ENCODE measurements at regions not wholly inside any gene's neighbourhood (a gene's known extent, or its start where the extent isn't known, plus 50 kb on each side); places are given as distances from the start of the nearest gene placed in this dataset.

DNA sequence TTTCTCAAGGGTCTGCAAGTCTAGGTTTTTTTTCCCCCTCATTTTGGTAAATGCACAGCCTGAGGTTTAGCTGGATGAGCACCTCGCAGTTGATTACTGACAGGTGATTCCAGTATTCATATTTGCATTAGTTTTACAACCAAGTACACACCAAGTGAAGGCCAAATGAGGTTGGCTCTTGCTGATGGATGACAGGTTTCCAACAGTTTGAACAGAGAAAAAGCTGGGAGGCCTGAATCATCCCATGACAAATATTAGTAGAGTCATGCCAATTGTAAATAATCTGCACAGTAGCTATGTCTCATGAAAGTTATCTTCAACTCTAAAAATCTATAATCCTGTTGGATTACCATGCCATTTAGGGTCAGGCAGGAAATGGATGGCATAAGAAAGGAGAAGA is 399.8 kb downstream of the HTR7 start:
- H3K9me3 ChIP-seq: no peaks in the 10 kb centered on the region
- POLR2A ChIA-PET: no interaction called here
- DNase-seq (ENCODE audit: low read depth in 1 of 2, low spot score in 1 of 2) (no peak), FAIRE-seq (no peak), ATAC-seq (no peak)
- CTCF ChIA-PET: no interaction called here
- TF ChIP-seq POLR2A (IDR thresholded peaks at IDR 0.05; ENCODE audit: low read length) (no peak), SREBF2 (IDR thresholded peaks at IDR 0.05) (no peak), CEBPB (IDR thresholded peaks at IDR 0.05) (no peak), ZFP36 (IDR thresholded peaks at IDR 0.05; ENCODE audit: borderline replicate concordance, partially characterized antibody) (no peak), FOXS1 (CRISPR knock-in tag; IDR thresholded peaks at IDR 0.05) (no peak), JUNB (IDR thresholded peaks at IDR 0.05) (no peak), GATA3 (IDR thresholded peaks at IDR 0.05; ENCODE audit: borderline replicate concordance) (no peak), CBX8 (IDR thresholded peaks at IDR 0.05) (no peak), JUN (IDR thresholded peaks at IDR 0.05) (no peak), FOSL2 (IDR thresholded peaks at IDR 0.05) (no peak), FOSL2 (CRISPR knock-in tag; IDR thresholded peaks at IDR 0.05) (no peak), RNF2 (IDR thresholded peaks at IDR 0.05; ENCODE audit: borderline replicate concordance, low read depth) (no peak)
- TF ChIP-seq, protein P1, sequence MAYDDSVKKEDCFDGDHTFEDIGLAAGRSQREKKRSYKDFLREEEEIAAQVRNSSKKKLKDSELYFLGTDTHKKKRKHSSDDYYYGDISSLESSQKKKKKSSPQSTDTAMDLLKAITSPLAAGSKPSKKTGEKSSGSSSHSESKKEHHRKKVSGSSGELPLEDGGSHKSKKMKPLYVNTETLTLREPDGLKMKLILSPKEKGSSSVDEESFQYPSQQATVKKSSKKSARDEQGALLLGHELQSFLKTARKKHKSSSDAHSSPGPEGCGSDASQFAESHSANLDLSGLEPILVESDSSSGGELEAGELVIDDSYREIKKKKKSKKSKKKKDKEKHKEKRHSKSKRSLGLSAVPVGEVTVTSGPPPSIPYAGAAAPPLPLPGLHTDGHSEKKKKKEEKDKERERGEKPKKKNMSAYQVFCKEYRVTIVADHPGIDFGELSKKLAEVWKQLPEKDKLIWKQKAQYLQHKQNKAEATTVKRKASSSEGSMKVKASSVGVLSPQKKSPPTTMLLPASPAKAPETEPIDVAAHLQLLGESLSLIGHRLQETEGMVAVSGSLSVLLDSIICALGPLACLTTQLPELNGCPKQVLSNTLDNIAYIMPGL (CRISPR knock-in tag; IDR thresholded peaks at IDR 0.05; ENCODE audit: borderline replicate concordance): no peak
- H3K4me3 ChIP-seq: no peak overlapping the region
- no peaks in the 10 kb centered on the region for H3K4me1 ChIP-seq
- H3K4me2 ChIP-seq: no peak overlapping the region
- H3K27ac ChIP-seq: no peak overlapping the region
- 0% methylated on average over 1 of the region's 1 CpG for WGBS (ENCODE audit: missing lambda C conversion rate)

DNA sequence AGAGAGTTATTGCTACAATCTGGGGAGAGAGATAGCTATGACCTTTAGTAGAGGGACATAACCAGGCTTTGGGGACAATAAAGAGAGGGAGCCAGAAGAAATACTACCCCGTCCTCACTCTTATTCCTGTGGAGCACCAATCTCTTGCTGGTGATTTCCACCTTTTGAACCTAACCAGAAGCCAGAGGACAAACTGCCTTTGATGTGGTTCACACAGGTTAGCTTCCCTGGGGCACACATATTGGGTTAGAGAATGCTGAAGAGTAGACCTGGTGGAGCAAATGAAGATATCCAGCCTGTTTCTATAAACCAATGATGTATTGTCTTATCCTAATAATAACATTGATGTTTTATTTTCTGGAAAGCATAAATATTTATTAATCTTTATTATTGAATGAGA is 399.3 kb downstream of the HTR7 start:
- H3K9me3 ChIP-seq: no peaks in the 10 kb centered on the region
- WGBS (ENCODE audit: missing lambda C conversion rate): 0% methylated on average over 1 of the region's 1 CpG
- CTCF ChIA-PET: no interaction called here
- H3K4me2 ChIP-seq: no peak overlapping the region
- POLR2A ChIA-PET: no interaction called here
- no peaks in the 10 kb centered on the region for H3K4me1 ChIP-seq
- no peak overlapping the region for H3K4me3 ChIP-seq
- H3K27ac ChIP-seq: no peak overlapping the region
- no peak for DNase-seq (ENCODE audit: low read depth in 1 of 2, low spot score in 1 of 2)
- no peak for FAIRE-seq
- TF ChIP-seq FOSL2 (IDR thresholded peaks at IDR 0.05) (no peak), FOSL2 (CRISPR knock-in tag; IDR thresholded peaks at IDR 0.05) (no peak), EP300 (IDR thresholded peaks at IDR 0.05) (no peak), NFE2L2 (conservative IDR thresholded peaks at IDR 0.05; ENCODE audit: low read length) (no peak), NR3C1 (IDR thresholded peaks at IDR 0.05) (no peak), MAFK (IDR thresholded peaks at IDR 0.05; ENCODE audit: partially characterized antibody) (no peak), POLR2AphosphoS2 (conservative IDR thresholded peaks at IDR 0.05; ENCODE audit: low read length) (no peak), CBX2 (IDR thresholded peaks at IDR 0.05; ENCODE audit: borderline replicate concordance, low read depth) (no peak), GATA3 (IDR thresholded peaks at IDR 0.05; ENCODE audit: borderline replicate concordance) (no peak), RFX5 (IDR thresholded peaks at IDR 0.05) (no peak)
- TF ChIP-seq, protein P2, sequence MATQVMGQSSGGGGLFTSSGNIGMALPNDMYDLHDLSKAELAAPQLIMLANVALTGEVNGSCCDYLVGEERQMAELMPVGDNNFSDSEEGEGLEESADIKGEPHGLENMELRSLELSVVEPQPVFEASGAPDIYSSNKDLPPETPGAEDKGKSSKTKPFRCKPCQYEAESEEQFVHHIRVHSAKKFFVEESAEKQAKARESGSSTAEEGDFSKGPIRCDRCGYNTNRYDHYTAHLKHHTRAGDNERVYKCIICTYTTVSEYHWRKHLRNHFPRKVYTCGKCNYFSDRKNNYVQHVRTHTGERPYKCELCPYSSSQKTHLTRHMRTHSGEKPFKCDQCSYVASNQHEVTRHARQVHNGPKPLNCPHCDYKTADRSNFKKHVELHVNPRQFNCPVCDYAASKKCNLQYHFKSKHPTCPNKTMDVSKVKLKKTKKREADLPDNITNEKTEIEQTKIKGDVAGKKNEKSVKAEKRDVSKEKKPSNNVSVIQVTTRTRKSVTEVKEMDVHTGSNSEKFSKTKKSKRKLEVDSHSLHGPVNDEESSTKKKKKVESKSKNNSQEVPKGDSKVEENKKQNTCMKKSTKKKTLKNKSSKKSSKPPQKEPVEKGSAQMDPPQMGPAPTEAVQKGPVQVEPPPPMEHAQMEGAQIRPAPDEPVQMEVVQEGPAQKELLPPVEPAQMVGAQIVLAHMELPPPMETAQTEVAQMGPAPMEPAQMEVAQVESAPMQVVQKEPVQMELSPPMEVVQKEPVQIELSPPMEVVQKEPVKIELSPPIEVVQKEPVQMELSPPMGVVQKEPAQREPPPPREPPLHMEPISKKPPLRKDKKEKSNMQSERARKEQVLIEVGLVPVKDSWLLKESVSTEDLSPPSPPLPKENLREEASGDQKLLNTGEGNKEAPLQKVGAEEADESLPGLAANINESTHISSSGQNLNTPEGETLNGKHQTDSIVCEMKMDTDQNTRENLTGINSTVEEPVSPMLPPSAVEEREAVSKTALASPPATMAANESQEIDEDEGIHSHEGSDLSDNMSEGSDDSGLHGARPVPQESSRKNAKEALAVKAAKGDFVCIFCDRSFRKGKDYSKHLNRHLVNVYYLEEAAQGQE (IDR thresholded peaks at IDR 0.05): no peak
- TF ChIP-seq, protein P3, sequence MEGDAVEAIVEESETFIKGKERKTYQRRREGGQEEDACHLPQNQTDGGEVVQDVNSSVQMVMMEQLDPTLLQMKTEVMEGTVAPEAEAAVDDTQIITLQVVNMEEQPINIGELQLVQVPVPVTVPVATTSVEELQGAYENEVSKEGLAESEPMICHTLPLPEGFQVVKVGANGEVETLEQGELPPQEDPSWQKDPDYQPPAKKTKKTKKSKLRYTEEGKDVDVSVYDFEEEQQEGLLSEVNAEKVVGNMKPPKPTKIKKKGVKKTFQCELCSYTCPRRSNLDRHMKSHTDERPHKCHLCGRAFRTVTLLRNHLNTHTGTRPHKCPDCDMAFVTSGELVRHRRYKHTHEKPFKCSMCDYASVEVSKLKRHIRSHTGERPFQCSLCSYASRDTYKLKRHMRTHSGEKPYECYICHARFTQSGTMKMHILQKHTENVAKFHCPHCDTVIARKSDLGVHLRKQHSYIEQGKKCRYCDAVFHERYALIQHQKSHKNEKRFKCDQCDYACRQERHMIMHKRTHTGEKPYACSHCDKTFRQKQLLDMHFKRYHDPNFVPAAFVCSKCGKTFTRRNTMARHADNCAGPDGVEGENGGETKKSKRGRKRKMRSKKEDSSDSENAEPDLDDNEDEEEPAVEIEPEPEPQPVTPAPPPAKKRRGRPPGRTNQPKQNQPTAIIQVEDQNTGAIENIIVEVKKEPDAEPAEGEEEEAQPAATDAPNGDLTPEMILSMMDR (IDR thresholded peaks at IDR 0.05): no peak
- ATAC-seq: no peak
